ENCODE measurements at regions not wholly inside any gene's neighbourhood (a gene's known extent, or its start where the extent isn't known, plus 50 kb on each side); places are given as distances from the start of the nearest gene placed in this dataset.

GRCh38 chr22:49160261-49161001 lies 667.2 kb downstream of the BRD1 start:
- no peak for DNase-seq (ENCODE audit: low read depth, low spot score)

GRCh38 chr22:49159711-49160110 lies 668.0 kb downstream of the BRD1 start:
- DNase-seq (ENCODE audit: low read depth, low spot score) = no peak

- DNase-seq (ENCODE audit: low read depth, low spot score) = no peak
Observed at GRCh38 chr22:49158741-49159564, 668.7 kb downstream of the BRD1 start.

GRCh38 chr22:49157529-49158339 lies 669.9 kb downstream of the BRD1 start:
- no peak for DNase-seq (ENCODE audit: low read depth, low spot score)

GRCh38 chr22:49156662-49157285 lies 670.9 kb downstream of the BRD1 start:
- no peak for DNase-seq (ENCODE audit: low read depth, low spot score)

- no peak for DNase-seq (ENCODE audit: low read depth, low spot score)
Observed at GRCh38 chr22:49155770-49156580, 671.7 kb downstream of the BRD1 start.

GRCh38 chr22:49155039-49155769 lies 672.5 kb downstream of the BRD1 start:
- DNase-seq (ENCODE audit: low read depth, low spot score) = no peak

GRCh38 chr22:49154433-49154832 lies 673.2 kb downstream of the BRD1 start:
- DNase-seq (ENCODE audit: low read depth, low spot score) = no peak

GRCh38 chr22:49153921-49154320 lies 673.8 kb downstream of the BRD1 start:
- DNase-seq (ENCODE audit: low read depth, low spot score) = no peak

- no peak for DNase-seq (ENCODE audit: low read depth, low spot score)
Observed at GRCh38 chr22:49152939-49153770, 674.5 kb downstream of the BRD1 start.

GRCh38 chr22:49152127-49152938 lies 675.3 kb downstream of the BRD1 start:
- DNase-seq (ENCODE audit: low read depth, low spot score) = no peak

- no peak for DNase-seq (ENCODE audit: low read depth, low spot score)
Observed at GRCh38 chr22:49151256-49152126, 676.2 kb downstream of the BRD1 start.

GRCh38 chr22:49150801-49151221 lies 676.9 kb downstream of the BRD1 start:
- DNase-seq (ENCODE audit: low read depth, low spot score) = no peak

GRCh38 chr22:49149721-49150608 lies 677.7 kb downstream of the BRD1 start:
- DNase-seq (ENCODE audit: low read depth, low spot score) = no peak

GRCh38 chr22:49148895-49149418 lies 678.7 kb downstream of the BRD1 start:
- no peak for DNase-seq (ENCODE audit: low read depth, low spot score)

- no peak for DNase-seq (ENCODE audit: low read depth, low spot score)
Observed at GRCh38 chr22:49147617-49148175, 680.0 kb downstream of the BRD1 start.
